Right kidney (tissue), 1 donor: ENCODE measurements at regions not wholly inside any gene's neighbourhood (a gene's known extent, or its start where the extent isn't known, plus 50 kb on each side); places are given as distances from the start of the nearest gene placed in this dataset.
"Not testable (repeated sequence)": the region's sequence is repeated elsewhere in the genome, so short reads cannot be mapped to it uniquely, and the experiment has no call there.

Source experiments
- DNase-seq: peaks from one replicate; pipeline ENCODE4 v3.0.0-alpha.2; 2016

DNA sequence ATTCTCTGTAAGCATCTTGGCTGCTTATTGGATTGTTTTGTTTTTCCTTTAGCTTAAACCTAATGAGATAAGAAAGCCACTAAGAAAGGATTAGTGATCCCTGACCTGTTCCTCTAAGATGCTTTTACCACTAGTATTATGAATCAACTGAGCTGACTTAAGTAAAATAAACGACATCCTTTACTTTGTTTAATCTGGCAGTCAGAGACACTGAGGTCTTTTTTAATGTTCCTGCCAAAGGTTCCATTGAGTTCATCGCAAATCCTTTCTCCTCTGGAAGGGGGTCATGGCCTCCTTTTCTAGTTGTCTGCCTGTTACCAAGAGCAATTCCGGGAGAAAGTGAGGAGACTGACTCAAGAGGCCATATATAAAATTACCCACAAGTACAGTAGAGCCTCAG lies 1038.3 kb upstream of the SLIT2 start:
- DNase-seq: no peak

DNA sequence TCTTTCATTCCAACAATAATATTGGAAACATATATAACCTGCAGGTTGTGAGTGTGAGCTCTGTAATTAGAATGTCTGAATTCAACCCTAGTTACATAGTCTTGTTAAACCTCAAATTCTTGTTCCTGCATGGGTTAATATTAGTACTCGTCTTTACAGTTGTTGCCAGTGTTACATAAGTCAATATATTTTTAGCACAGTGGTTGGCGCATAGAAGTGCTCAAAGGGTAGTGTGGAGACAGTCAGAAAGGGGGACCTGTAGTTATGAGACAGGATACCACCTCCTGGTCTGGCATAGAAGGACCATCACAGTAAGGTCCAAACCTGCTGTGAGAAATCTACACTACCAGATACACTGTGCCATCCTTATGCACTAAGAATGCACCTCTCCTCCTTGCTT lies 1045.9 kb upstream of the SLIT2 start:
- DNase-seq: no peak

DNA sequence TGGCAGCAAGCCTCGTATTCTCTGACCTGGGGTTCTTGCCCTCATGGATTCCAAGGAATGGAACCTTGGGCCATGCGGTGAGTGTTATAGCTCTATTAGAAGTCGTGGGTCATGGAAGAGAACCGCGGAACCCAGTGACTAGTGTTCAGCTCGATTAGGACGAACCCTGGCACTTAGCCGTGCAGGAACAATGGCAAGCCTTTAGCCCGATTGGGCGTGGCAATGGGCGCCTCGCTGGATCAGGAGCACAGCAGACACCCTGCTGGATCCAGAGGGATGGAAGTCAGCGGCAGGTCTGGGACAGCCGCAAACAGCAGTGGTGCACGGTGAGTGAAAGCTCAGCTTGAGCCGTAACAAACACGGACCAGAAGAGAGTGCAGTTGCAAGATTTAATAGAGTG lies 1053.9 kb upstream of the SLIT2 start:
- not testable (repeated sequence) for DNase-seq

DNA sequence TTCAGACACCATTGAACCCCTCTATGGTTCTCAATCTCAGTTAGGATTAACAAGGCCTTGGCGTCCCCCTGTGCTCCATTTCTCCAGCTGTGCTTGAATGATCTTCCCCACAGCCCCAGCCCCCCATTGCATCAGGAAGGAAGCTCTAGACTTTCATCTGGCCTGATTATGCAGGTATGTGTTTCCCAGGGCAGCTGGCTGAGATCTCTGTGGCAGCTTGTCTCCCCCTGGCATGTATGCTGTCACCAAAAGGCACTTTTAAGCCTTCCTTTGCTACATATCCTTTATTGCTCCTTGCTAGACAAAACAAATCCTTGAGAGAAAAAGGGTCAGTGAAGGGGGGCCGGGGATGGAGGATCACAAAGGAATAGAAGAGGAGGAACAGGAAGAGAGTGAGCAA lies 1056.0 kb upstream of the SLIT2 start:
- DNase-seq: no peak

DNA sequence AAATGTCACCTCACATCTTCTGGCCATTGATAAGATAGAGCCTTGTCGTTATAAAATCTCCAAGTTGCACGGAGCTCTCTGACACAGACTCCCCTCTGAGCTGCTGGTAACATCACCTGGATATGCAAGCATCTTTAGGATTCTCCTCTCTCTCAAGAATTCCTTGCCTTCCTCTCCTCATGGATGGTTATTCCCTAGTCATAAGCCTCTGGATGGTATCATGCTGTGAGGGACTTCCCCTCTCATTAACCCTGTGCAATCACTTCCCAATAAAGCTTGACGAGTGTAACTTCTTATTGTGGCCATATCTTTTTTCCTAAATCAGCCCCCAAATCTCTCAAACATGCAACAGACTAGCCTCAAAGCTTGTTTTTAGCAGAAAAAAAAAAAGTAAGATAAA lies 1057.0 kb upstream of the SLIT2 start:
- no peak for DNase-seq

DNA sequence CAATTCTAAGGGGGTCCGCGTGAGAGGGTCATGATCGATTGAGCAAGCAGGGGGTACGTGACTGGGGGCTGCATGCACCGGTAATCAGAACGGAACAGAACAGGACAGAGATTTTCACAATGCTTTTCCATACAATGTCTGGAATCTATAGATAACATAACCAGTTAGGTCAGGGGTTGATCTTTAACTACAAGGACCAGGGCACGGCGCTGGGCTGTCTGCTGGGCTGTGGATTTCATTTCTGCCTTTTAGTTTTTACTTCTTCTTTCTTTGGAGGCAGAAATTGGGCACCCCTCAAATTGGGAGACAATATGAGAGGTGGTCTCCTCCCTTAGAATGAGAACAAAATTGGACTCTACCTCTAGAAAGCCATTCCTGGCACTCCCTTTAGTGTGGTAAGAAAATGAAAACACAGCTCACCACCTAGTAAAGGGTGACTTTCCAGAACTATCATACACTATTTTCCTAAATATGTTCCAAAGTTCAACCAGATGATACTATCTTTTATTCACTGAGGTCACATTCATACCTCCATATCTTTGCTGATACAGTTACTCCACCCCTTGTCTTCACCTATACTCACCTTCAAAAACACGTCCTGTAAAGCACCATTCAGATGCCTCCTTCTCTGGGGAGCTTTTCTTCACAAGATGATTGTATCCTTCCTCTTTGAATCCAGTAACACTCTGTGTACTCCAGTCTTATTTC lies 1058.3 kb upstream of the SLIT2 start:
- DNase-seq: no peak

DNA sequence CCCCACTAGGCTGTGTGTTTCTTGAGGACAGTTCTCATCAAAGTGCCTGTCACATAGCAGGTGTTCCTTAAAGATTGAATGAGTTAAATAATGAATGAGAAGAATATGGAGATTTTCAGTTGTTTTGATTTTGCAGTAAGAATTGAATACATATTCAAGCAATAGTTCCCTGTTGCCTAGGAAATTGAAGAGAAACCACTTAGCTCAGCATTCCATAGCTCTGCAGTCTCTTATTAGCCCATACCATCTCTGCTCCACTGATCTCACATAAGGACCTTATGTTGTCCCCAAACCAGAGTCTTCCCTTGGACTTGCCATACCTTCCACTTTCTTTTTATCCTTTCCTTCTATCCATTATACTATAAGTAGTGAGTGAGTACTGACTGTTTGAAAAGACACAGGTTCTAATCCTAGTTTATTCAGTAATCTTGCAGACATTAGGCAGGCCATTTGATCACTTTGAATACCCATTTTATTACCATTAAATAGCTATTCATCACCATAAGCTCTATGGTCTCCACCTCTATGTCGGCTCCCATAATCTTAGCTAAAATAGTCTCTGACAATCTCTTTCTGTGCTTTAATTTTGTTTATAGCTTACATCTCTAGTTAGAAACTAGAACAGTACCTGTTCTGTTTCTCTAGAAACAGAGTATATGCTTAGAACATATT lies 1059.6 kb upstream of the SLIT2 start:
- no peak for DNase-seq

DNA sequence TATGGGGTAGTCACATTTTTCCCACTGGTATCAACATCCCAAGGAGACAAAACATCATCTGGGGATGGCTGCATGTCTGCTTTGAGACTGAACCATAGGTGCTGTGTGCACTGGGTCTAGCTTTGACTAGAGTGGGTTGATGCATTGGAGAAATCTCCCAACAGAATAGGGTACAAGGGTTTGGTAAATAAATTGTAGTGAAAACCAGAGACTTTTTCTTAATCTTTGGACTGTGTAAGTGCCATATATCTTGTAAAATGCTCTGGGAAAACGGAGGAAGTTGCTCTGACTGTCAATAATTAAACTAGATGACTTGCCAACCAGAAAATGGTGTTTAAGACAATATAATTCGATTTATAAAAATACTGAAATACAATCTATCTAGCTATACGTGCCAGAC lies 1064.0 kb upstream of the SLIT2 start:
- peak; percentile 13 for DNase-seq

DNA sequence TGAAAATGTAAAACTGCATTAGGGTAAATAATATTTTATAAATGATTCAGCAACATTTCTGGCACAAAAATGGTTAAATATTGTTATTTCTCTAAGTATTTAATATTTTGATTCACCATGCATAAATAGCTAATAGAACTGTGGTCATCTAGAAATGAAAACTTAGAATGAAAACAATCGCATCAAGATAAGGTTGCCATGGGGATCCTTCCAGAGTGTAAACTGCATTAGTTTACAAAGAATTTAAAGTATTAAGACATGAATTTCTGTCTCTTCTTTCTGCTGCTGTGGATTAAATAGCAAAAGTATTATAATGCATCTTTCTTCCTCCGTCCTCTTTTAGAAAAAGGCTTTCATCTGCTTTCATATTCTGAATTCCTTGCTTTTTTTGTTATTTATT lies 1064.6 kb upstream of the SLIT2 start:
- no peak for DNase-seq

DNA sequence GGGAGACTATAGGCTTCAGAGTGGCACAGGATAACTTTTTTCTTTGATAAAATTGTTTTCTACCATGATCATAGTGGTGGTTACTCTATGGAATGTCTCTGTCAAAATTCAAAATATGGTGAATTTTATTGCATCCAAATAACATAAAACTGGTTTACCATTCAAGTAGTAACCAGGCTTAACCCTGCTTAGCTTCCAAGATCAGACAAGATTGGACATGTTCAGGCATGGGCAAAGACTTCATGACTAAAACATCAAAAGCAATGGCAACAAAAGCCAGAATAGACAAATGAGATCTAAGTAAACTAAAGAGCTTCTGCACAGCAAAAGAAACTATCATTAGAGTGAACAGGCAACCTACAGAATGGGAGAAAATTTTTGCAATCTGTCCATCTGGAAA lies 1070.1 kb upstream of the SLIT2 start:
- not testable (repeated sequence) for DNase-seq

DNA sequence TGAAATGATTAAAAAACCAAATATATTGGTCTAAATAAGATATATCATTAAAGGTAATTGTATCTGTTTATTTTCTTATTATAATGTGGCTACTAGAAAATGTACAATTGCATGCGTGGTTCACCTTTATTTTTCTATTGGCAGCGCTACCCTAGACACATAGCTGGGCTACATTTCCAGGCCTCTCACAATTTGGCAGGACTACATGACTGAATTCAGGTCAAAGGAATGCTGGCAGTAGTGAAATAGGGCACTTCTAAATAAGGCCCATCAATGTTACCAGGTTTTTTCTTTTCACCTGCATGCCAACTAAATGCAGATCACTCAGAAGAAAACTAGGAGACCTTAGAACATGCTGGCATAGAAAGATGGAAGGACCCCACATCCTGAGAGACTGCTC lies 1072.9 kb upstream of the SLIT2 start:
- DNase-seq: no peak

DNA sequence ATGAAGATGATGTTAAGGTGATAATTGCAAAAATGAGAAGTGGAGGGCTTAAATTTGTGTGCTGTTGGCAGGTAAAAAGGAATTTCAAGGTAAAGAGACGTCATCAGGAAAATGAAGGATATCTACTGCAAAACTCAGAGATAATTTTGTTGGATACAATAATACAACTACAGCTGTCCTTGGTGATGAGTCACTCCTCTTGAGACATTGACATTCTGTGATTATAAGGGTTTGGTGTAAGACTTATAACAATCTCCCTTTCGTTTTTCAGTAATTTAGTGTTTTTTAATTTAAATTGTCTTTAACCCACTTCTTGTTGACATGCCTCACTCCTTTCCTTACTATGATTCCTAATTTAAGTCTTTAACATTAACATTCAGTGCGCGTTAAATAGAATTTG lies 1074.1 kb upstream of the SLIT2 start:
- DNase-seq: no peak

DNA sequence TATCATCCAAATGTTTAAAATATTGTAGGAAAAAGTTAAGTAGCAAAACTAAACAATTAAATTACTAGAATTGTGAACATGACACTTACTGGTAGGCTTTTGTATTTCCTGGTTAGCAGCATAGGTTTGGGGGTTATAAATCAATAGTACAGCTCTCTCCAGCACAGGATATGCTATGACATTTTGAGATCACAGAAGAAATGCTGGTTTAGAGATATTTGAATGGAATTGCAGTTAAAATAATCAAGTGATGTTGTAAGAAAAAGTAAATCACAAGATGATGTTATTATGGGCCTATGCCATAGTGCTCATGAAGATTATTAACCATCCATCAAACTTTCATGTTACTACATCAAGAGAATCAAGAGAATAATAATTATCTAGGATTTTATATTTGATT lies 1079.9 kb upstream of the SLIT2 start:
- no peak for DNase-seq

DNA sequence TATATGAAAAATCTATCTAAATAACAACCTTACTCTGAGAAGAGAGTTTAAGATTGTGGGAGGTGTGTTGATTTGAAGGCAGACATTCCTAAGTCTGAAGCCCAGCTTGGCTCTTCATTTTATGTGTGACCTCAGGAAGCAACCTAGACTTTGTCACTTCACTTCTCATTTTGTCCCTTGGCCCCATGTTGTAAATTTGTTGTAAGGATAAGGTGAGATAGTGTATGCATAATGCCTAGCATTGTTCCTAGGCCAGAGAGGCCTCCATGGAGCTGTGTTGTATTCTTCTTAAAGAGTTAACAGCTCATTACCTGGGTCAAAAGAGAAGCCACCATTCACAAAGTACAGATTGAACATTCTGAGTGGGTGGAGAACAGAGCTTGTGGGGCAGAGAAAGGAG lies 1084.4 kb upstream of the SLIT2 start:
- DNase-seq: no peak

DNA sequence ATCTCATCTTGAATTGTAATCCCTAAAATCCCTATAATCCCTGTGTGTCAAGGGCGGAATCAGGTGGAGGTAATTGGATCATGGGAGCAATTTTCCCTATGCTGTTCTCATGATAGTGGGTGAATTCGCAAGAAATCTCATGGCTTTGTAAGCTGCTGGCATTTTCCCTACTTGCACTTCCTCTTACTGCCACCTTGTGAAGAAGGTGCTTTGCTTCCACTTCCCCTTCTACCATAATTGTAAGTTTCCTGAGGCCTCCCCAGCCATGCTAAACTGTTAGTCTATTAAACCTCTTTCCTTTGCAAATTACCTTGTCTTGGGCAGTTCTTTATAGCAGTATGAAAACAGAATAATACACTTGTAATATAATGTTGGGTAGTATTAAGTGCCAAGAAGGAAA lies 1087.4 kb upstream of the SLIT2 start:
- DNase-seq: no peak

DNA sequence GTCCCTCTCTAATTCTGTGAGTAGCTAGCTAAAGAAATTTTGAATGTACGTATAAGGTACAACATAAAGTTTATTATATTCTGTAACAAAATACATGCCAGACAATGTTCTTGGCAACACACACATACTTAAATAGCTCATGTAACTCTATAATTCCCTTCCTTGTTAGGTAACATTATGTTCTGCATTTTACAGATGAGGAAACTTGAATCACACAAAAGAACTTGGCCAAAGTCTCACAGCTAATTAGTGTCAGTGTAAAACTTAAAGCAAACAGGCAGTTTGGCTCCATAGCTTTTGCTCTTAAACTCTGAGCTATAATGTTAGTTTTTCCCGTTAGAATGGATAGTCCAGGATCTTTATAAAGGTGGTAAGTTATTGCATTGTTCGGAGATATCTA lies 1091.8 kb upstream of the SLIT2 start:
- no peak for DNase-seq

DNA sequence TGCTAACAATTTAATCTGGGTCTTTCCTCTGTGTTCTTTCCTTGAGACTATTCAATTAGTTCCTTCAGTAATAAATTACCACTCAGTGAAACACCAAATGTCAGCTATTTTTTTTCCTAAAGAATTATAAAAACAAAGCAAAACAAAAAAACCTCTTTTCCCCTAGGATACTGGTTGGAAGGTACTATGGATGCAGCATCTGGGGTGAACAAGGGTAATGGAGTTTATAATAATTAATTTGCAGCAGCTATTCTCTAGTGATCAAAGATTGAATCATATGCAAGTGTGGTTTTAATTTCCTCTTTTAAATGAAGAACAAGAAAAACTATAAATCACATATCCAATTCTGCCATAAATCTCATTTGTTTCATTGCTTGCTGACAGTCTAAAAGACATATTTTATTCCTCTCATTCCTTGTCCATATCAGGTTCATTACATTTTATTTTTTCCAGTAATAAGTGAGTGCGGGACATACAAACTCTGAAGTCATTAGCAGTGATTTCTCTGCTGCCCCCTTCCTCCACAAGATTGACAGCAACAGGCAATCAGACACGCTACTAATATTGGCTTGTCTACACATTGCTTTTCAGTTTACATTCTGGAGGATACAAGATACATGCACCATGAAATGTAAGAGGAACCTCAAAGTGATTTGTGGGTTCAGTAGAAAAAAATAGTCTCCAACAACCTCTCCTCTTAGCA lies 1093.4 kb upstream of the SLIT2 start:
- no peak for DNase-seq

DNA sequence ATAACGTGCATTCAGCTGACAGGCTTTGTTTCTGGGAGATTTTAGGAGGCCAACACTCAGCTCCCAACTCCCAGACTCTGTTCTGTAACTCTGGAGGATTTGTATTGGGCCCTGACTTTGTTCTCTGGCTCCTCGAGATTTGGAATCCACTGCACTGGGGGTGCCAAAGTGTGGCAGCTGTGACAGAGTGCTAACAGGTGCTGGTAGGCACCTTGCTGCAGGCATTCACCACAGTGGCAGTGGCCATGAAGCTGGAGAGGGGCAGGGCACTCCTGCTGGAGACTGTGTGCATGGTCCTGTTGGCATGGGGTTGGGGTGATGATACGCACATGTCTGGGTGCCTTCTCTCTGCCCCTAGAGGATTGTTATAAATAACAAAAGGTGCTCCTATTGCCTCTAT lies 1094.9 kb upstream of the SLIT2 start:
- DNase-seq: no peak

DNA sequence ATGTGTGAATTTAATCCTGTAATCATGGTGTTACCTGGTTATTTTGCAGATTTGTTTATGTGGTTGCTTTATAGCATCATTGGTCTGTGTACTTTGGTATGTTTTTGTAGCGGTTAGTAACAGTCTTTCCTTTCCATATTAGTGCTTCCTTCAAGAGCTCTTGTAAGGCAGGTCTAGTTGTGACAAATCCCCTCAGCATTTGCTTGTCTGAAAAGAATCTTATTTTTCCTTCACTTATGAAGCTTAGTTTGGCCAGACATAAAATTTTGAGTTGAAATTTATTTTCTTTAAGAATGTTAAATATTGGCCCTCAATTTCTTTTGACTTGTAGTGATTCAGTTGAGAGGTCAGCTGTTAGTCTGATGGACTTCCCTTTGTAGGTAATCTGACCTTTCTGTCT lies 1096.1 kb upstream of the SLIT2 start:
- no peak for DNase-seq

DNA sequence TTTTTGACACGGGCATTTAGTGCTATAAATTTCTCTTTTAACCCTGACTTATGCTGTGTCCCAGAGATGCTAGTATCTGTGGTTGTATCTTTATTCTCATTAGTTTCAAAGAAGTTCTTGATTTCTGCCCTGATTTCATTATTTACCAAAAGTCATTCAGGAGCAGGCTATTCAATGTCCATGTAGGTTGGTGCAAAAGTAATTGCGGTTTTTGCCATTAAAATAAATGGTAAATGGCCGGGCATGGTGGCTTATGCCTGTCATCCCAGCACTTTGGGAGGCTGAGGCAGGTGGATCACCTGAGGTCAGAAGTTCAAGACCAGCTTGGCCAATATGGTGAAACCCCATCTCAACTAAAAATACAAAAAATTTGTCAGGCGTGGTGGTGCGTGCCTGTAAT lies 1097.4 kb upstream of the SLIT2 start:
- DNase-seq: not testable (repeated sequence)

DNA sequence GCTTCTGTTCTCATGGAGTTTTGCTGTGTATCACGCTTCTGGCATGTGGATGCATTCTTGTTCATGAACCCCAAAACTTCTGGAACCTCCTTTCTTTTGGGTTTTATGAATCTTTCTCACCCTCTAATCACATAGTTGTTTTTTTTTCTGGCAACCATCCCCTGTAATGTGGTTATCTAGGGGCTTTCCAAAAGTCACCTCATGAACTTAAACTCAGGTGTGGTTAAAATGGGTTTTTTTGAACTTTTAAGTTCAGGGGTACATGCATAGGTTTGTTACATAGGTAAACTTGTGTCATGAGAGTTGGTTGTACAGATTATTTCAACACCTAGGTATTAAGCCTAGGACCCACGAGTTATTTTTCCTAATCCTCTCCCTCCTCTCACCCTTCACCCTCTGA lies 1099.4 kb upstream of the SLIT2 start:
- no peak for DNase-seq

DNA sequence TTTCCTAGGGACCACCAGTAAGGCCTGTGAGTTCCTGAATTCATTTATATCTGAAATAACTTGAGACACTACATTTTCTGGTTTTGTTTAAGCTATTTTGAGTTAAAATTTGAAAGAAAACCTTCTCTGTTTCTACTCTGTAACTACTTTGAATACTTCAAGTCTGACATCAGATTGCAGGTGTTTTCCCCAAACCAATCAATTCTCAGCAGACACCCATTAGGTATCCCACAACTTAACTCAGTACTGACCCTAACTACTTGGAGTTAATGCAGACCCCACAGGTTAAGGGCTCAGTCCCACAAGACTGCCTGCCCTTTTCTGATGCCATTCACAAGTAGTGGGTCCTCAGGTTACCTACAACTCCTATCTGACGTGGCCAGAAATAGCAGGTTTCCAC lies 1100.0 kb upstream of the SLIT2 start:
- no peak for DNase-seq

DNA sequence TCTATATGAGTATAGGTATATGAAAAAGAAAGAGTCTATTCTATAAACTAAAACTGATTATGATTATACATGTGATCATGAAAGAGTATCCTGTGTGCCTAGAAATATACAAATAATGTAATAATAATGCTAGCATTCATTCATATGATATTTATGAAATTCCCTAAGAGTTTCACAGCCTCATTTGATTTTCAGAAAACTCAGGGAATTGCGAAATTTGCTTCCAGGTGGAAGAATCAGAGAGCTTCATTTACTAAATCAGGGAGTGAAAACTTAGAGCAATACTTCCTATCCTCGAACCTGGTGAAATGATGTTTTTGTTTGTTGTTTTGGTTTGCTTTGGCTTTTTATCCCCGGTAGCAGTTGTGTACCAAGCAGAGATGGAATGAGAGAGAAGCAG lies 1105.7 kb upstream of the SLIT2 start:
- no peak for DNase-seq
